ENCODE measurements at regions not wholly inside any gene's neighbourhood (a gene's known extent, or its start where the extent isn't known, plus 50 kb on each side); places are given as distances from the start of the nearest gene placed in this dataset.
A peak's percentile ranks its signal among the peaks of the same experiment; 100 is the strongest.
"Not testable (repeated sequence)": the region's sequence is repeated elsewhere in the genome, so short reads cannot be mapped to it uniquely, and the experiment has no call there.

DNA sequence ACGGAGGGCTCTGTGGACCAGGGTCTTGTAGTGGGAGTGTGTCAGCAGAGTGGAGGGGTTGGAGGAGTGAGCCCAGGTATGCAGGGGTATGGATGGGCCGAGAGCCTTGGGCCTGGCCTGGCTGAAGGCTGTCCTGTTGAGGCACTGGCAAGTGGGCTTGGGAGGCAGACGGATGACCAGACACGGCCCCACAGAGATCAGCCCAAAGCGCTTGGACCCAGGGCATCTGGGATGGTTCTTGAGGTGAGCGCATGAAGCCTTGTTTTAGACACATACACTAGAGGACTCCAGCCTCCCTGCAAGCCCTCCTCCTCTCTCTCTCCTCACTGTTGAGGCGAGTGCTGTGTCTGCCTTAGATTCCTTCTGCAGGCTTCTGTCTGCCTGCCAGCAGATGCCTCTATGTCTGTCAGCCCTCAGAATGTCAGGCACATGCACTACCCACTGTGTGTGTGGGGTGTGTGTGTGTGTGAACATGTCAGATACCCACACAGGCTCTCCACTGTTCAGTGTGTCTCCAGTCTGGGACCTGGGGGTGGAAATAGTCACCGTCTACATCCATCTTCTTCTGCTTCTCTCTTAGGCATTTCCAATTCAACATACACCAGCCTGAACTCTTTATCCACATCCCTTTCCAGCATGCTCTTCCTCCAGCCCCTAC is 218.0 kb upstream of the PLGLB1 start:
- H3K27me3 ChIP-seq (replicated peaks); H3K27ac ChIP-seq; H3K4me3 ChIP-seq (ENCODE audit: low read depth, low read length); DNase-seq; H3K36me3 ChIP-seq (replicated peaks); in situ Hi-C loops (cut with HindIII; ENCODE audit: low pct_ligation_motif_present, low sequenced_read_pairs): not testable (repeated sequence)
- TF ChIP-seq, protein P1, sequence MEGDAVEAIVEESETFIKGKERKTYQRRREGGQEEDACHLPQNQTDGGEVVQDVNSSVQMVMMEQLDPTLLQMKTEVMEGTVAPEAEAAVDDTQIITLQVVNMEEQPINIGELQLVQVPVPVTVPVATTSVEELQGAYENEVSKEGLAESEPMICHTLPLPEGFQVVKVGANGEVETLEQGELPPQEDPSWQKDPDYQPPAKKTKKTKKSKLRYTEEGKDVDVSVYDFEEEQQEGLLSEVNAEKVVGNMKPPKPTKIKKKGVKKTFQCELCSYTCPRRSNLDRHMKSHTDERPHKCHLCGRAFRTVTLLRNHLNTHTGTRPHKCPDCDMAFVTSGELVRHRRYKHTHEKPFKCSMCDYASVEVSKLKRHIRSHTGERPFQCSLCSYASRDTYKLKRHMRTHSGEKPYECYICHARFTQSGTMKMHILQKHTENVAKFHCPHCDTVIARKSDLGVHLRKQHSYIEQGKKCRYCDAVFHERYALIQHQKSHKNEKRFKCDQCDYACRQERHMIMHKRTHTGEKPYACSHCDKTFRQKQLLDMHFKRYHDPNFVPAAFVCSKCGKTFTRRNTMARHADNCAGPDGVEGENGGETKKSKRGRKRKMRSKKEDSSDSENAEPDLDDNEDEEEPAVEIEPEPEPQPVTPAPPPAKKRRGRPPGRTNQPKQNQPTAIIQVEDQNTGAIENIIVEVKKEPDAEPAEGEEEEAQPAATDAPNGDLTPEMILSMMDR (IDR thresholded peaks at IDR 0.05; ENCODE audit: low read depth, low read length, missing control alignments), result peak; percentile 20

DNA sequence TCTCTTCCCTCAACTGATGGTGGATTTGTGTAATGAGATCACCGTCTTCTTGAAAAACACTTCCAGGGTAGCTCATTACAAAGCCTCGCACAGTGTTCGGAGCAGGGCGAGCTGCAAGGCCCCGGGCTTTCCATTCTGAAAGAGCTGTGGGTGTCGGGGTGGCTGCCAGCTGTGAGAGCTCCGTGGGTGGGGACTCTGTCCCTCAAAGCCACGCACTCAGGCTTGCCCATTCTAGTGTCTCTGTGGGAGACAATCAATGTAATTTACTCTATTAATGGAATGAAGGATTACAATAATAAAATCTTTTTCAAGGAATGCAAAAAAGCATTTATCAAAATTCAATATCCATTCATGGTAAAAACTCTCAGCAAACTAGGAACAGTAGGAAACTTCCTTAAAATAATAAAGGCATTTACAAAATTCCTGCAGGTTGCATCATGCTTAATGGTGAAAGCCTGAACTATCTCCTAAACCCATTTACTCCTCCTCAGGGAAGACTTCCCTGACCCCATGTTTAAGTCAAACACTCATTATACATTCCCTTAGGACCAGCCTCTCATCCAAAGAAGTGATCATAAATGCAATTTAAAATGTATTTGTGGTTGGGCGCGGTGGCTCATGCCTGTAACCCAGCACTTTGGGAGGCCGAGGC is 224.5 kb upstream of the PLGLB1 start:
- H3K36me3 ChIP-seq (replicated peaks); H3K4me3 ChIP-seq (ENCODE audit: low read depth, low read length); H3K27me3 ChIP-seq (replicated peaks); DNase-seq; in situ Hi-C loops (cut with HindIII; ENCODE audit: low pct_ligation_motif_present, low sequenced_read_pairs); H3K27ac ChIP-seq: not testable (repeated sequence)

DNA sequence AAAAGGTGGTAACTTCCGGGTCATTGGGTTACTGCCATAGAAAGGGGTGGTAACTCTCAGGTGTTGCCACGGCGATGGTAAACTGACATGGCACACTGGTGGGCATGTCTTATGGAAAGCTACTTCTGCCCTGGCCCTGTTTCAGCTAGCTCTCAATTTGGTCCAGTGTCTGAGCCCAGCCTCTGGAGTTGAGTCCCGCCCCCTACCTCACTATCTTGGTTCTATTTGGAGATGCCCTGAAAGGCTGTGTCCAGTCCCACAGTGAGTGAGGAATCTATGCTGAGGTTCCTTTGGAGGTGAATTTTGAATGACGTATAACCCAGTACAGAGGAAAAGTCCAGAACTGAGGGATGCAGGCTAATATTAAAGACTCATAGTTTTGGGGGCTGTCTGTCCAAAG is 230.4 kb upstream of the PLGLB1 start:
- H3K36me3 ChIP-seq (replicated peaks); H3K27me3 ChIP-seq (replicated peaks); H3K27ac ChIP-seq; in situ Hi-C loops (cut with HindIII; ENCODE audit: low pct_ligation_motif_present, low sequenced_read_pairs); DNase-seq; H3K4me3 ChIP-seq (ENCODE audit: low read depth, low read length): not testable (repeated sequence)

DNA sequence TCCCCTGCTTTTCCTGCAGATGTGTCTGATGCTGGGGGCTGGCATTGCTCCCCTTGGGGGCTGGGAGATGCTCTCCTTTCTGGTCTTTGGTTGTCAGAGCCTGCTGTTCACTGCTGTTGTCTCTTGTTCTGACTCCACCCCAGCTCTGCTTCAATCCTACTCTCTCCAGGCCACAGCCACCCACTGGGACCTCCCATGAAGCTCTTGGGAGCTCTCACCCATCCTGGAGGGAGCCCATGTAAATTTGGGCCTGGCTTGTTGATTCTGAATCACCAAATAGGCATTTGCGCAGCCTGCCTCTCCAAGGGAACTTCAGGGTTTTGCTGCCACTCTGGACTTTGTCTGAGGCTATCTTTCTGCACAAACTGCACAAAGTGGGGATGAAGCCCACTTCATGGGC is 232.9 kb upstream of the PLGLB1 start:
- H3K27me3 ChIP-seq (replicated peaks); H3K36me3 ChIP-seq (replicated peaks); DNase-seq; H3K27ac ChIP-seq; H3K4me3 ChIP-seq (ENCODE audit: low read depth, low read length); in situ Hi-C loops (cut with HindIII; ENCODE audit: low pct_ligation_motif_present, low sequenced_read_pairs): not testable (repeated sequence)

DNA sequence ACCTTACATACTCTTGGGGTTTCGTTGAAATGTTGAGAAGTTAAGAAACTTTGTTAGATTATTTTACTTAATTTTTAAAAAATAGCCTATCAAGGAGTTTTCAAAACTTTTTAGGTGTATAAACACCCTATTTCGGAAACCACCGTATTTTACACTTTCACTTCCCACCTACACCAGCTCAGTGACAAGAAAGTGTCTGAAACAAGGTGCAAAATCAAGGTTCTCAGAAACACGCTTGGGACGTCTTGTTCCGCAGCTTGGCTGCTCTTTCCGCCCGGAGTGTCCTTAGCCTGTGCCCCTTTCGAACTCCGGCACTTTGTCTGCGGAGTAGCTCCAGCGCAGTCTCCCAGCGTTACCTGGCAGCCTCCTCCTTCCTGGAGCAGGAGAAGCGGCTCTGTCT is 233.8 kb upstream of the PLGLB1 start:
- DNase-seq; H3K27me3 ChIP-seq (replicated peaks); H3K36me3 ChIP-seq (replicated peaks); H3K27ac ChIP-seq; in situ Hi-C loops (cut with HindIII; ENCODE audit: low pct_ligation_motif_present, low sequenced_read_pairs); H3K4me3 ChIP-seq (ENCODE audit: low read depth, low read length): not testable (repeated sequence)

DNA sequence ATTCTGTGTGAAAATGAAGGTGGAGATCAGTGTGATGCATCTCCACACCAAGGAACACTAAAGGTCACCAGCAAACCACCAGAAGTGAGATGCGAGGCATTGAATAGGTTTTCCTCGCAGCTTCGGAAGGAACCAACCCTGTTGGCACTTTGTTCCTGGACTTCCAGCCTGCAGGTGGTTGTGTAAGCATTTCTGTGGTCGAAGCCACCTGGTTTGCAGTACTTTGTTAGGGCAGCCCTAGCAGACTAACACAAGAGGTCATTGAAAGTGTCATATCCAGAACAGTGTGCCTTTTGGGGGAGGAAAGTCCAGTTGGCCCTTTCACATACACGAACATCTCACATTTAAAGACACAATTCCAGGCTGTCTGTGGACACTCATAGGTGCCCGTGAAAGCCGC is 237.2 kb upstream of the PLGLB1 start:
- H3K27ac ChIP-seq; H3K27me3 ChIP-seq (replicated peaks); DNase-seq; in situ Hi-C loops (cut with HindIII; ENCODE audit: low pct_ligation_motif_present, low sequenced_read_pairs); H3K4me3 ChIP-seq (ENCODE audit: low read depth, low read length); H3K36me3 ChIP-seq (replicated peaks): not testable (repeated sequence)

GRCh38 chr2:87262184-87262702 is 240.6 kb upstream of the PLGLB1 start:
- DNase-seq; H3K4me3 ChIP-seq (ENCODE audit: low read depth, low read length); H3K36me3 ChIP-seq (replicated peaks); H3K27me3 ChIP-seq (replicated peaks); H3K27ac ChIP-seq; in situ Hi-C loops (cut with HindIII; ENCODE audit: low pct_ligation_motif_present, low sequenced_read_pairs): not testable (repeated sequence)

GRCh38 chr2:87263868-87264518 is 242.3 kb upstream of the PLGLB1 start:
- H3K36me3 ChIP-seq (replicated peaks); H3K4me3 ChIP-seq (ENCODE audit: low read depth, low read length); H3K27ac ChIP-seq; H3K27me3 ChIP-seq (replicated peaks); in situ Hi-C loops (cut with HindIII; ENCODE audit: low pct_ligation_motif_present, low sequenced_read_pairs); DNase-seq: not testable (repeated sequence)

- H3K27ac ChIP-seq; DNase-seq; in situ Hi-C loops (cut with HindIII; ENCODE audit: low pct_ligation_motif_present, low sequenced_read_pairs); H3K36me3 ChIP-seq (replicated peaks); H3K4me3 ChIP-seq (ENCODE audit: low read depth, low read length); H3K27me3 ChIP-seq (replicated peaks): not testable (repeated sequence)
These were observed 253.5 kb upstream of the PLGLB1 start for GRCh38 chr2:87275192-87275591.

DNA sequence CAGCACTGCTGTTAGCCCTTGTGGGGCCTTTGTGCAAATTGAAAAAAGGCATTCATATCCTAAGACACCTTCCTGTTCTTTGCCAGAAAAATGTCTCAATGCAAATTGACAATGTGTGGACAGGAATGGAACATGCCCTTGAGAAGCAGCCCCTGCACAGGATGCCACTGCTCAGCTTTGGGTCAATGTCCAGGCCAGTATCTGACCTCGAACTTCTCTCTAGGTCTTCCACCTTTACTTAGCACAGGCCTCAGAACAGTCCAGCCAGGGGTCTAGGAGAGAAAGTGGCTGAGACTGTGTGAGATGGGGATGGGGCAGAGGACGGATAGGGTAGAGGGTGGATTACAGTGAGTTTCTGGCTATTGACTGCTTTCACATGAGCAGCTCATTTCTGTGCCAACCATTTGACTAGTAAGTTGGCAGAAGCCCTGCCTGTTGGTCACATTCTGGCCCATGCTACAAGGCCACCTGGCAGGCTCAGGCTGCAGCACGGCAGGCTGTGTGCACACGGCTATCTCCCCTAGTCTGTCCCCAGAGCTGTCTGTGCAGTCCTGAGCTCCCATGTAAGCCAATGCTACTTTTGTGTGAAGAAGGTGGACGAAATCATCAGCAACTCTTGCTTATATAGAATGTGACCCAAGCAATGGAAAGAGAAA is 254.5 kb upstream of the PLGLB1 start:
- H3K4me3 ChIP-seq (ENCODE audit: low read depth, low read length); DNase-seq; H3K36me3 ChIP-seq (replicated peaks); in situ Hi-C loops (cut with HindIII; ENCODE audit: low pct_ligation_motif_present, low sequenced_read_pairs); H3K27me3 ChIP-seq (replicated peaks); H3K27ac ChIP-seq: not testable (repeated sequence)

- H3K36me3 ChIP-seq (replicated peaks); DNase-seq; in situ Hi-C loops (cut with HindIII; ENCODE audit: low pct_ligation_motif_present, low sequenced_read_pairs); H3K27me3 ChIP-seq (replicated peaks); H3K4me3 ChIP-seq (ENCODE audit: low read depth, low read length); H3K27ac ChIP-seq: not testable (repeated sequence)
These were observed 255.0 kb upstream of the PLGLB1 start for GRCh38 chr2:87276673-87277072.

DNA sequence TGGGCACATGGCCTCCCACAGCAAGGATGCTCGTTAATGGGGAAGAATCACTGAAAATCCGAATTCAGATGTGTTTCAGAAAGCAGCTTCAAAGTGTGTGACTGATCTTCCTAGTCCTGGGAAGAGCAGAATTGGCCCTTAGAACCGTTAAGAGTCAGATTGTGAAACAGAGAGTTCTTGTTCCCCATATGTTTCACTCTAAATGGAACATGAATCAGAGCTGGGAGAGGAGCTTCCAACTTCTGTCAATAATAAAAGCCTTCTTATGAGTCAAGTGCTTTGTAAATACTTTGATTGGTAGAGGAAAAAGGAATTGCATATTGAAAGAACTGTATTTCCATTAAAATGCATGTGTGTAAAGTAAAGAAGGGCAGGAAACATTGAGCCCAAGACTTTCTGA is 256.1 kb upstream of the PLGLB1 start:
- H3K27me3 ChIP-seq (replicated peaks); H3K4me3 ChIP-seq (ENCODE audit: low read depth, low read length); H3K36me3 ChIP-seq (replicated peaks); H3K27ac ChIP-seq; in situ Hi-C loops (cut with HindIII; ENCODE audit: low pct_ligation_motif_present, low sequenced_read_pairs); DNase-seq: not testable (repeated sequence)
